SU-DHL-6 (cell line): ENCODE measurements at regions not wholly inside any gene's neighbourhood (a gene's known extent, or its start where the extent isn't known, plus 50 kb on each side); places are given as distances from the start of the nearest gene placed in this dataset.

Experiments
- H2AFZ ChIP-seq: fragments of 200-600 bp; sonication (generic); 2 replicates; pipeline ENCODE4 v1.6.1; 2014; ENCODE audit warnings: low read depth, mild to moderate bottlenecking, moderate library complexity, mixed read lengths, antibody characterized with exemption, low read length; ENCODE audit not compliant: severe bottlenecking
- H3F3A ChIP-seq: fragments of 200-600 bp; shearing (Covaris generic); 2 replicates; pipeline ENCODE4 v1.6.0; 2016; ENCODE audit warnings: antibody characterized with exemption, mild to moderate bottlenecking; ENCODE audit not compliant: insufficient read depth
- H3K27ac ChIP-seq: fragments of 200-600 bp; sonication (generic); 2 replicates; pipeline ENCODE4 v1.5.1; 2016; ENCODE audit warnings: low read depth, mild to moderate bottlenecking, low read length, moderate library complexity, mixed read lengths
- H3K27me3 ChIP-seq: fragments of 200-600 bp; sonication (generic), shearing (Covaris generic); 2 replicates; pipeline ENCODE4 v1.6.0; 2014; ENCODE audit warnings: mild to moderate bottlenecking, low read length
- H3K36me3 ChIP-seq: fragments of 200-600 bp; sonication (generic); 2 replicates; pipeline ENCODE4 v1.6.1; 2014; ENCODE audit warnings: mild to moderate bottlenecking, low read length, mixed read lengths
- H3K4me2 ChIP-seq: fragments of 300-600, 200-600 bp; shearing (Covaris generic), sonication (generic); 2 replicates; pipeline ENCODE4 v1.6.0; 2014; ENCODE audit warnings: low read length, low read depth, mild to moderate bottlenecking; ENCODE audit not compliant: poor library complexity, severe bottlenecking
- H3K4me3 ChIP-seq: fragments of 200-600 bp; sonication (generic); 2 replicates; pipeline ENCODE4 v1.5.1; 2014; ENCODE audit warnings: antibody characterized with exemption, low read length, mild to moderate bottlenecking, mixed read lengths; ENCODE audit not compliant: insufficient read depth, poor library complexity, severe bottlenecking
- H3K79me2 ChIP-seq: fragments of 200-600 bp; sonication (generic); 2 replicates; pipeline ENCODE4 v1.6.1; 2014; ENCODE audit warnings: mild to moderate bottlenecking, low read length, moderate library complexity; ENCODE audit not compliant: insufficient read depth
- H3K9ac ChIP-seq: fragments of 200-600 bp; sonication (generic); 2 replicates; pipeline ENCODE4 v1.7.0; 2014; ENCODE audit warnings: mild to moderate bottlenecking, low read length
- H3K9me2 ChIP-seq: fragments of 200-600 bp; sonication (generic); replicated peaks from 2 replicates; pipeline ENCODE4 v1.6.1; 2014; ENCODE audit warnings: low read length; ENCODE audit not compliant: insufficient read depth
- H3K9me3 ChIP-seq: fragments of 200-600 bp; sonication (generic); 2 replicates; pipeline ENCODE4 v1.6.1; 2014; ENCODE audit warnings: low read length, mixed read lengths; ENCODE audit not compliant: insufficient read depth
- H4K20me1 ChIP-seq: fragments of 200-600 bp; sonication (generic); 2 replicates; pipeline ENCODE4 v1.6.1; 2014; ENCODE audit warnings: low read depth, mild to moderate bottlenecking, antibody characterized with exemption, low read length, moderate library complexity, mixed read lengths
- CTCF ChIP-seq: fragments of 200-600 bp; sonication (generic); IDR thresholded peaks from one replicate; pipeline ENCODE4 v1.5.1; 2017; ENCODE audit warnings: antibody characterized with exemption, mild to moderate bottlenecking, low read length, moderate library complexity; ENCODE audit not compliant: insufficient read depth, poor library complexity, severe bottlenecking
- EZH2phosphoT487 ChIP-seq: fragments of 200-600 bp; sonication (generic), shearing (Covaris generic); conservative IDR thresholded peaks from 2 replicates; pipeline ENCODE4 v1.6.1; 2018; ENCODE audit warnings: mild to moderate bottlenecking, antibody characterized with exemption, low read length, moderate library complexity, mixed read lengths

- no peaks in the 10 kb centered on the region for H3K79me2 ChIP-seq
- no peaks in the 10 kb centered on the region for H4K20me1 ChIP-seq
- H3K4me3 ChIP-seq: no peak overlapping the region
- H3K27me3 ChIP-seq: no peaks in the 10 kb centered on the region
- no peaks in the 10 kb centered on the region for H3K9me3 ChIP-seq
- no peaks in the 10 kb centered on the region for H3K9me2 ChIP-seq
- TF ChIP-seq CTCF (no peak), EZH2phosphoT487 (no peak)
- H2AFZ ChIP-seq: no peak overlapping the region
- no peaks in the 10 kb centered on the region for H3F3A ChIP-seq
- H3K4me2 ChIP-seq: no peak overlapping the region
- no peak overlapping the region for H3K9ac ChIP-seq
- H3K36me3 ChIP-seq: no peaks in the 10 kb centered on the region
- H3K27ac ChIP-seq: no peak overlapping the region
Measured at GRCh38 chr22:27286711-27287110, 514.8 kb downstream of the MN1 start.

- H4K20me1 ChIP-seq: no peaks in the 10 kb centered on the region
- no peak overlapping the region for H3K27ac ChIP-seq
- H3K4me2 ChIP-seq: no peak overlapping the region
- H3K9me3 ChIP-seq: no peaks in the 10 kb centered on the region
- H2AFZ ChIP-seq: no peak overlapping the region
- no peak for TF ChIP-seq CTCF
- no peak for TF ChIP-seq EZH2phosphoT487
- no peaks in the 10 kb centered on the region for H3K27me3 ChIP-seq
- no peaks in the 10 kb centered on the region for H3K9me2 ChIP-seq
- no peaks in the 10 kb centered on the region for H3K36me3 ChIP-seq
- no peaks in the 10 kb centered on the region for H3K79me2 ChIP-seq
- no peaks in the 10 kb centered on the region for H3F3A ChIP-seq
- H3K4me3 ChIP-seq: no peak overlapping the region
- H3K9ac ChIP-seq: no peak overlapping the region
Measured at GRCh38 chr22:27292542-27293299, 508.8 kb downstream of the MN1 start.

- no peaks in the 10 kb centered on the region for H3K9me2 ChIP-seq
- H3K27me3 ChIP-seq: no peaks in the 10 kb centered on the region
- H3K36me3 ChIP-seq: no peaks in the 10 kb centered on the region
- H4K20me1 ChIP-seq: no peaks in the 10 kb centered on the region
- H3K27ac ChIP-seq: no peak overlapping the region
- H3F3A ChIP-seq: no peaks in the 10 kb centered on the region
- TF ChIP-seq EZH2phosphoT487 (no peak), CTCF (no peak)
- no peak overlapping the region for H3K4me2 ChIP-seq
- H3K79me2 ChIP-seq: no peaks in the 10 kb centered on the region
- H3K9me3 ChIP-seq: no peaks in the 10 kb centered on the region
- no peak overlapping the region for H2AFZ ChIP-seq
- no peak overlapping the region for H3K9ac ChIP-seq
- H3K4me3 ChIP-seq: no peak overlapping the region
Measured at GRCh38 chr22:27293721-27294445, 507.7 kb downstream of the MN1 start.
